DMS79 treated with DMSO at 0.1 percent for 48 hours (cell line): ENCODE measurements at regions not wholly inside any gene's neighbourhood (a gene's known extent, or its start where the extent isn't known, plus 50 kb on each side); places are given as distances from the start of the nearest gene placed in this dataset.
"Not testable (repeated sequence)": the region's sequence is repeated elsewhere in the genome, so short reads cannot be mapped to it uniquely, and the experiment has no call there.

Source experiments
- DNase-seq: peaks from one replicate; lab custom pipeline; 2025; lab: John Stamatoyannopoulos, UW

- DNase-seq = no peak
Measured at GRCh38 chr10:33036670-33037069, 78.6 kb upstream of the ITGB1 start.

DNA sequence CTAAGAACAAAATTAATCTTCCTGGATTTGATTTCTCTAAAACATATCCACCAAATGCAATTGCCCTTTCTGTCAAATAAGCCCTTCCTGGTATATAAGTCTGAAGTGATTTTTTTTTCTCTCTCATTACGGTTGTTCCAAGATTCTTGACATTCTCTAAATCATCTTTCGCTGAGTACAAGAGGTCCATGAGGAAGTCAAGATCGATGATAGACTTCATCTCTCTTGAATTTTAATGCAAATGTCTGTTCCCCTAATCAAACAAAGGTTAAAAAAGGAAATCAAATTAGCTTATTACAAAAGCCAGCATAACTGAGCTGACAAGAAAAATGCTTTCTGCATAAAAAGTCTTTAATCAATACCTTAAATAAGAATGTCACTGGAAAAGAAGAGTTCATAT is 77.4 kb upstream of the ITGB1 start:
- DNase-seq = no peak

GRCh38 chr10:33034931-33035330 is 76.9 kb upstream of the ITGB1 start:
- no peak for DNase-seq

DNA sequence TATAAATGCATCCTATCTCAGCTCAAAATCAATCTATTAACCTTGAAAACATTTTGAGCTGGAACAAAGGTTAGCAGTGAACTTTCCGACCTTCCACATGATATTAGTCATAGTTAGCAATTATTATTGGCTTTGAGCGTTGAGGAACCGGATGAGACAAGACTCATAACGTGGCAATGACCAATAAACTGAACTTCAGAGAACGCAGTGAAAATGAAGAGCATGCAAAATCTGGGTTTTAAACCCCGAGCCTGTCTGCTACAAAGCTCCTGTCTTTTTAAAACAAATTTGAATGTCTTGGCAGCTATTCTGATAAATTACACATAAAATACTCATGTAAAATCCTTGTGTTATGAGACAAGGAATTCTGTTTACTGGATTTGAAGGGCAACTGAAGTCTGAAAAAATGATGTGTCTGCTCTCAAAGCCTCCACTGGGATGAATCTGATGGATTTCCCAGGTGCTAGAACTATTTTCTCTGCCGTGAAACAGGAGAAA is 74.7 kb upstream of the ITGB1 start:
- DNase-seq = no peak

- DNase-seq = no peak
Measured at GRCh38 chr10:33031815-33032653, 74.0 kb upstream of the ITGB1 start.

DNA sequence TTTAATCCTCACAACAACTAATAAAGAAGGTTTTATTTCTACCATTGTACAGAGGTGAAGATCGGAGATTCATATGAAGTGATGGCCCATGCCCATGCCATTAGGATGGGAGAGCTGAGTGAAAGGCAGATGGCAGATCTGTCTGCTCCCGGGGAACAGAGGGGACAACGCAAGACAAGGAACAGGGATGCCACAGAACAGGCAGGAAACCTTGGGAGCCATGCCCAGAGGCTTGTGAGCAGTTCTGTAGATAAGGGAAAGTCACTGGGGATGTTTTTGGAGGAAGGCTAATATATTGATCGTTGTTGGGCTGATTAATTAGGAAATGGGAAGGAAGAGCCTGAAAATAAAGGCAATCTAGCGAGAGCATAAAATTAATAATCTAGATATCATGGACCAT is 73.1 kb upstream of the ITGB1 start:
- DNase-seq = no peak

DNA sequence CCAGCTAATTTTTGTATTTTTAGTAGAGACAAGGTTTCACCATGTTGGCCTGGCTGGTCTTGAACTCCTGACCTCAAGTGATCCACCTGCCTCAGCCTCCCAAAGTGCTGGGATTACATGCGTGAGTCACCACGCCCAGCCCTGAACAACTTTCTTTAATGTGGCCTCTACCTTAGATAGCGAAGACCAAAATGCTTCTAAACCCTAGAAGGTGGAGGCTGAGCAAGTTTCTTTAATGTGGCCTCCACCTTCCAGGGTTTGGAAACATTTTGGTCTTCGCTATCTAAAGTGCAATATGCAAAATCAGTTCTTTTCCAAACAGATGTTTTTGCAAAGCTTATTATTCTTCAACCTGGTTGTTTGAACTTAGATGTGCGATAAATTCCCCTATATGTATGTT is 70.5 kb upstream of the ITGB1 start:
- DNase-seq = not testable (repeated sequence)

- DNase-seq = no peak
Measured at GRCh38 chr10:33027088-33027487, 69.1 kb upstream of the ITGB1 start.

DNA sequence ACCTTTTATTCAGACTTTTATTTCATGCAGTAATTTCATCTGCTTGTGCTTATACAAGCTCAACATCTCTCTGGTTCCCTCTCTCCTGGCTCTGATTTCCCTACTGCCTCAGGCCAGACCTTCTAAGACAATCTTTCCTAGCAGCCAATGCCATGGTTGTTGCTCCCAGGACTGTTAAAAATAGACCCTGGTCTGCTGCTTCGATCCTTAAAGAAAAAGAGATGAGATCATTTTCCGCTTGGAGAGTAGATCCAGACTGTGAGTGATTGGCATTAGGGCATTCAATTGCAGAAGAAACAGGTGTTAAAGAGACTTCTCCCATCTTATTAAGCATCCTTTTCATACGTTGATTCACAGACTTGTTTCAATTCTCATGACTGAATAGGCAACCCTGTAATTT is 68.4 kb upstream of the ITGB1 start:
- DNase-seq = no peak

DNA sequence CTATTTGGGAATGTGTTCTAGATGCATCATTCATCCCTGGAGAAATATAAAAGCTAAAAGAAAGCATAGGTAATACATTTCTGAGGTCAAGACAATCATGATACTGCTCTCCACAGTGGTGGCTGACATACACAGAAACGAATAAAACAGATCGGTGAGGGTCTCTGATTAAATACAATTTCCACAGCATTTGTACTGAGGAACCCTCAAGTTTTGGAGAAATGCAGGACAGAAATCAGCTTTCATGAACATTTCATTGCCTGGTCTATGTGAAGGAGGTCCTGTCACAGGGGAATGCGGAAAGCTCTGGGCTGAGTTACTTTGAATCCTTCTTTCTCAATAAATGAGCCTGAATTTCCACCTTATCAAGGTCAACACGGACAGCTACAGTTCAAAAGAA is 67.9 kb upstream of the ITGB1 start:
- no peak for DNase-seq

GRCh38 chr10:33025039-33025438 is 67.0 kb upstream of the ITGB1 start:
- no peak for DNase-seq

DNA sequence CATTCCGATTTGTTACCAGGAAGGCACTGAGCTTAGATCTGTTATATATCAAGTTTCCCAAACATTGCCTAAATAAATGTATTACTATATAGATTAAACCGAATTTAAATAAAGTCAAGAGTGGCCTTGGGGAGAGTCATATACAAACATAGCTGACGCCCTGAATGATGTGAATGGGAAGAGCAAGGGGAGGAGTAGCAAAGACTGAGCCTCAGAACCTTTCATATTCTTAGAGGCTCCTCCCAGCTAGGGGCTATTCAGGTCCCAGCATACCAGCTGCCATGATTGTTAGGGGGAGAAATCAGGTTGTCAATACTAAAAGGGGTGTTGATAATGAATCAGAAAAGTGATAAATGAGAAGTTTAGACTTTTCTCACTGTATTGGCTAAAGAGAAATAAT is 64.7 kb upstream of the ITGB1 start:
- no peak for DNase-seq

GRCh38 chr10:33022090-33022489 is 64.1 kb upstream of the ITGB1 start:
- DNase-seq = no peak

DNA sequence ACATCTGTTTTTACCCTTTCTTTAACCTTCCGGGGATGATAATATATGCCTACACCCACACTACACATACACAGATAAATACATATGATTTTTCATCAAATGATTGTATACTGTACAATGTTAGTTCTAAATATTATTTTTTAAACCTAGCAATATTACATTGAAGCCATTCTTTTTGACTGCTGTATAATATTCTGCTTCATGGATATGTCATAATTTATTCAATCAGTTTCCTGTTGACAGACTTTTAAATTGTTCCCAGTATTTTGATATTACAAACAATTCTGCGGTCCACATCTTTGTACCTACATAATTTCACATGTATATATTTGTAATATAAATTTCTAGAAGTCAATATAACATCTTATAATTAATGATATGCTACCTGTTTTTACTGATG is 59.0 kb upstream of the ITGB1 start:
- DNase-seq = no peak

DNA sequence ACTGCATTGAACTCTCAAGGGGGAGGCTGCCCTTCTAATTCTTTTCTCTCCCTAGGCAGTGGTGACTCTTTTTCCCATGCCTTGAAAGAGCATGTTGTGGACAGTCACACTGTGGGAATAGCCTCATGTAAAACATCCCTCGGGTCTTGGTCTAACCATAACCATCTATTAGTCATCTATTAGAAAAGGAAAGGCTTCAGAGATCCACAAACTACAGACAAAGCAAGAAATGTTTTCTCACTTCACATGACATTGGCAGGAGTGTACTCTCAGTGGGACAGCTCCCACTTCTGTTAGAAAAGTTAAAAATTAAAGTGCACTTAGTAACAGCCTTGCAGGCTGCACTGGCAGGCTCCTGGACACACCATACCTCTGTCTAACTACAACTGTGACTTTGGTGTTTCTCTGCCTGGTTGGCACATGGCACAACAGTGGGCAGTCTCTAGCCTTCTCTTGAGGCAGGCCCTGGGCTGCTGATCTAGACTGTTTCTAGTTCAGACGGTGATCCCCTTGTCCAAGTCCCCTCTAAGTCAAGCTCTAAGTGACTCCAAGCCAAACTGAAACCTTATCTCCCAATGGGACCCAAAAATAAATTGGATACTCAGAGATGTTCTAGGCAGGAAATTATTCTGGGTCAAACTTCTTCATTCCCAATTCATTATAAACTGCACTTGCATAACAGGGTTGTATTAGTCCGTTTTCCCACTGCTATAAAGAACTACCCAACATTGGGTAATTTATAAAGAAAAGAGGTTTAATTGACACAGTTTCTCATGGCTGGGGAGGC is 57.9 kb upstream of the ITGB1 start:
- DNase-seq = no peak

DNA sequence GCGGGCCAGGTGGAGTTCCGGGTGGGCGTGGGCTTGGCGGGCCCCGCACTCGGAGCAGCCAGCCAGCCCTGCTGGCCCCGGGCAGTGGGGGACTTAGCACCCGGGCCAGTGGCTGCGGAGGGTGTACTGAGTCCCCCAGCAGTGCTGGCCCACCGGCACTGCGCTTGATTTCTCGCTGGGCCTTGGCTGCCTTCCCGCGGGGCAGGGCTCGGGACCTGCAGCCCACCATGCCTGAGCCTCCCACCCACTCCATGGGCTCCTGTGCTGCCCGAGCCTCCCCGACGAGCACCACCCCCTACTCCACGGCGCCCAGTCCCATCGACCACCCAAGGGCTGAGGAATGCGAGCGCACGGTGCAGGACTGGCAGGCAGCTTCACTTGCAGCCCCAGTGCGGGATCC is 55.3 kb upstream of the ITGB1 start:
- DNase-seq = not testable (repeated sequence)

DNA sequence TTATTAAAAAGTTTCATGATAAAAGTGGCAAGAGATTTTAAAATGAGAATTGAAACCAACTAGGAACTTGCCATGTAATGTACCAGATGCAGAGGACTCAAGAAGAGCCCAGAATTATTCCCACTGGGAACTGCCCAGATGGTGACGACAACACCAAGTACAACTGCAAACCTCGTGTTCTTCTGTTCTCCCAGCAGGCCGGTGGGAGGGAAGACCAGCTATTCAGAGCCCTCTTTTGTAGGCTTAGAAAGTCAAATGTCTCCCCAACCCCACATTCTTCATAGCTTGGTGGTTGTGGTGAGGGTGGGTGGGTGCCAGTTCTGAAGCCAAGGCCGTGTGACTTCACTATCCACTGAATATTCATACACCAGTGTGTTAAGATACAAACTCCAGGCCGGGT is 54.3 kb upstream of the ITGB1 start:
- DNase-seq = no peak

DNA sequence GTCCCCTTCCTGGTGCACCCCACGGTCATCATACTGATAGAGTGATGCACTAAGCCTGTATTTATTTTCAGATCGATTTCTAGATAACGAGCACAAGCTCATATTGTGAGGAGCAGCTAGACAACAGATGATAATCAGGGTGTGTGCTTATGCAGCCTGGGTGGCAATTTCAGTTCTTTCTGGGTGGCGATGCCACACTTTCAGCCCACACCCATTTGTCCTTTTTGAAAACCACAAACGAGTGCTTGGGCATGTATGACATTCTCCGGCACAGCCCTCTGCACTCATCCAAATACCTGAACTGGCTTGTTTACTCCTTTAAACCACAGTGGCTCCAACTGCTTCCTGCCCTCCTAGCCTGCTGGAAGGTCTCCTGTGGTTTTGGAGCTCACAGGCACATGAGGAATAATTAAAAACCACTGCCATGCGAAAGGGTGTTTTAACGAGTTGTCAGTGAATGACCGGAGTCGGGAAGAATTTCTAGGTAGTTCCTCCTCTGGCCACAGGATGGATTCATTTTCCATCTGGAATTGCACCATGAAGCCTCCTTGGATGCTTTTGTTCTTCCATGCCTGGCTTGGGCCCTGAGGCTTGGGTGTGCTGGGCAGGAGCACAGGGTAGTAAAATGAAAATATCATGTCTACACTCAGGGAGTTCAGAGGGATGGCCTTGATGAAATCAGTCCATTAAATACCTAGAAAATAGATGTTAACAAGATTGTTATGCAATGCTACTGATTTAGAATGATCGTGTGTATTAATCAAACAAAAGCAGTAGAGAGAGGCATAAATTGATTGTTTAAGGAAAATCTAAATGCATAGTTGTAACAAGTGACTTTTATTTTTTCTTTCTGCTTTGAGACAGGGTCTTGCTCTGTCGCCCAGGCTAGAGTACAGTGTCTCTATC is 52.4 kb upstream of the ITGB1 start:
- peak; percentile 69 for DNase-seq

- no peak for DNase-seq
Measured at GRCh38 chr10:33009244-33010131, 51.5 kb upstream of the ITGB1 start.

GRCh38 chr10:33008499-33009243 is 50.6 kb upstream of the ITGB1 start:
- peak; percentile 20 for DNase-seq
